ENCODE measurements at regions not wholly inside any gene's neighbourhood (a gene's known extent, or its start where the extent isn't known, plus 50 kb on each side); places are given as distances from the start of the nearest gene placed in this dataset.

DNA sequence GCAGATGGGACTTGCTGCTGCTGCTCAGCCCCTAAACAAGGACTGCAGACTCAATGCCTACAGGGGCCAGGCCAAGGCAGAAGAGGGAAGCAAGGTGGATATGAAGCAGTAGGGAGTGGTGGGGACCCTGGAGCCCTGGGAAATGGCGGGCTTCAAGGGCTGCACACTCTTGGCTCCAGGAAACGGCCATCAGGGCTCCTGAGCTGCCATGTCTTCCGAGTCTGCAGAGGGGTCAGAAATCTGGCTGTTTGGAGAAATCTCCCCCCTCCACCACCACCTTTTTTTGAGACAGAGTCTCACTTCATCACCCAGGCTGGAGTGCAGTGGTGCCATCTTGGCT, 169.1 kb downstream of the KATNIP start:
- no peak for DNase-seq (ENCODE audit: low read depth)

DNA sequence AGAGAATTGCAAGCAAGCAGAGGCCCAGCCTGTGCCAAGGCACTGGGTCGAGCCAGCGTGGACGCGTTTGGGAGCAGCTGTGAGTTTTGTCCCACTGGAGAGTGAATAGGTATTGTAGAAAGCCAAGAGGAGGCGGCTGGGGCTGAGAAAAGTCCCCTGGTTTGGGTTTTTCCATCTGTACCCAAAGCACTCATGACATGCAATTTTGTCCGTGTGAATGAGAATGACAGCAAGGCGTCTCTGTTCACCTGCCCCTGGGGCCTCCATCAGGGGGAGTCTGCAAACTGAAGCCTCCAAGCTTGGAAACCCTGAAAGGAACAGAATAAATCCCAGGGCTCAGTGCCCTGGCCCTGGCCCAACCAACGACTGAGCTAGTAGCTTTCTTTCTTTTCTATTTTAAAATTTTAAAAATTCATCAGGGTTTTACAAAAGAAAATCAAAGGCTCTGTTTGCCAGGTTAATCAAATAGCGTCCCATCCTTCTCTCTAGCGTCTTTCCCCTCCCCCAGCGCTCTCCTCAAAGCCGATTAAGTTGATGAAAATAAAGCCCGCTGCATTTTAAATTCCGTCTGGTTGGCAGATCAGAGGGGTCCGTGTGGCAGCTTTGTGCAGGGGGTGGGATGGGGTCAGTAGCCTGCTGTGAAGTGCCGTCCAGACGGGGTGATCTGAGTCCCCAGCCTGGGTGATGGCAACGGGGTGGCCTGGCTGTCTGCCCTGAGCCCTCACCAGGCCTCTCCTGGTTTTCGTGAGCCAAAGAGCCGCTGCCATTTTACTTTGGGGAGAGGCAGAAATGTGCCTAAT, 171.0 kb downstream of the KATNIP start:
- no peak for DNase-seq (ENCODE audit: low read depth)

DNA sequence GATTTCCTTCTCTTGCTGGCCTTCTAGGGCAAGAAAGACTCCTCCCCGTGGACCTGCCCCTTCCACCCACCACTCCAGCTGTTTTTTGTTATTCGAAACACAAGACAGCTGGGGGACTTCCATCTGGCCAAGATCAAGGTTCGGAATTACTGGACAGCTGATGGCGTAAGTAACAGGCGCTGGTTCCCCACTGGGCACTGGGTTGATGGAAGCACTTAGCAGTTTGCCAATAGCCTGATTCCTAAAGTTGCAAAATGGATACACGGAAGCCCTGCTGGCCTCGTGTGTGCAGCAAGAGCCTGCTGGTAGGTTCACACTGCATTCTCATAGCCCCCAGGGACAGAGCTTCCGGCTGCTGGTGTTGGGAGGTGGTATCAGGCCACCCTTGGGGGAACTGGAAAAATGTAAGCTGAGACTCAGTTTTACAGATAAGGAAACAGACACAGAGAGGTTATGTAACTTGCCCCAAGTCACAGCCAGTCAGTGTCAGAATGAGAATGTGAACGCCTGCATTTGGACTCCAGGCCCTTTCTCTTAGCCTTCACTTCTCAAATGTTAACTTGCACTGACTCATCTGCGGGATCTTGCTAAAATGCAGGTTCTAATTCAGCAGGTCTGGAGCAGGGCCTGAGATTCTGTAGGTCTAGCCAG, 171.7 kb downstream of the KATNIP start:
- no peak for DNase-seq (ENCODE audit: low read depth)

- no peak for DNase-seq (ENCODE audit: low read depth)
Observed at GRCh38 chr16:27722207-27722606, 172.3 kb downstream of the KATNIP start.

DNA sequence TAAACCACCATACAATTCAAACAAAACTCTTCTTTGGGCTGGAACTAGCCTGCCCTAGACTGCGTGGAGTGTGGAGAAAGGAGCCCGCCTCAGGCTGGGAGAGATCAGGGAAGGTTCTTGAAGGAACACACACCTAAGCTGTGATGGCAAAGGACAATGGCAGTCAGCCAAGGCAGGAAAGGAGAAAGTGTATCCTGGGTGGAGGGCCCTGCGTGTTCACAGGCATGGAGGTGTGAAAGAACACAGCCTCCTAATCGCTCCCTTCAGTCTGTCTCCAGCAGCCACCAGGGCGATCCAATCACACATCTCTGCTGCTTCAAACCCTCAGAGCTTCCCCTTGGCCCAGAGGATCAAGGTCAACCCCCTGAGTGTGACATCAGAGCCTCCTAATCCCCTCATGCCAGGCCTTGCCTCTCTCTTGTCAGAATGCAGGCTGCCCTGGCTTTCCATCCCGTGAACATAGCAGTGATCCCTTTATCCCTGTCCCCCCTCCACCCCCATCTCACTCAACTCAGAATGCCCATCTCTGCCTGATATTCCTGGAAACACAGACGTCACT, 173.0 kb downstream of the KATNIP start:
- DNase-seq (ENCODE audit: low read depth): no peak

DNA sequence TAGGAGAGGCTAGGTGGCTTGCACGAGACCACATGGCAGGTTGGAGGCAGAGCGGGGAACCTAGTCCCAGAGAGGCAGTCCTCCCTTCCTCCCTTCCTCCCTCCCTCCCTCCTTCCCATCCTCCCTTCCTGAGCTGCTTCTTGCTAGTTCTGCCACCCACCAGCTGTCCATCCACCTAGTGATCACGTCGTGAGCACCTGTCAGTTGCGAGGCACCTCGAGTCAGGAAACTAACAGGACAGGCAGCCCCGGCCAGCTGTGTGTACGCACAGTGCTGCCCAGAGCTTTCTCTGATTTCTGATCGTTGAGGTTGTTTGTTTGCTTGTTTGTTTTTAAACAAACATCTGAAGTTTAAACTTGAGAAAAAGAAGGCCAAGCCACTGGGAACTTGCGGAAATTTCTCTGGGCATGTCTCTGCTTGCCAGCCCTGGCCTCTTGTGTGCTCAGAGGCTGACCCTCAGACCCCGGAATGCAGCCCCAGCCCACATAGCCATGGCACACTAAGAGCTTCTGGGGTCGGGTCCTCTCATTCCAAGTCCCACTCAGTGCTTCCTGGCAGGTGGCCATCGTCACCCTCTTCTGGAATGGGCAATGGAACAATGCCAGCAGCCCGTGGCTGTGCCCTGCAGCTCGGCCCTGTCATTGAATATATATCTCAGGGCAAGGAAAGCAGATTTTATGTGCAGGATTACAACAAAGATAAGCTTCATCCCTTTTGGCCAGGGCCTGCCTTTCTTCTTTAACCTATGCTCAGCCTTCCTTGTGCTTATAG, 174.0 kb downstream of the KATNIP start:
- DNase-seq (ENCODE audit: low read depth): no peak

DNA sequence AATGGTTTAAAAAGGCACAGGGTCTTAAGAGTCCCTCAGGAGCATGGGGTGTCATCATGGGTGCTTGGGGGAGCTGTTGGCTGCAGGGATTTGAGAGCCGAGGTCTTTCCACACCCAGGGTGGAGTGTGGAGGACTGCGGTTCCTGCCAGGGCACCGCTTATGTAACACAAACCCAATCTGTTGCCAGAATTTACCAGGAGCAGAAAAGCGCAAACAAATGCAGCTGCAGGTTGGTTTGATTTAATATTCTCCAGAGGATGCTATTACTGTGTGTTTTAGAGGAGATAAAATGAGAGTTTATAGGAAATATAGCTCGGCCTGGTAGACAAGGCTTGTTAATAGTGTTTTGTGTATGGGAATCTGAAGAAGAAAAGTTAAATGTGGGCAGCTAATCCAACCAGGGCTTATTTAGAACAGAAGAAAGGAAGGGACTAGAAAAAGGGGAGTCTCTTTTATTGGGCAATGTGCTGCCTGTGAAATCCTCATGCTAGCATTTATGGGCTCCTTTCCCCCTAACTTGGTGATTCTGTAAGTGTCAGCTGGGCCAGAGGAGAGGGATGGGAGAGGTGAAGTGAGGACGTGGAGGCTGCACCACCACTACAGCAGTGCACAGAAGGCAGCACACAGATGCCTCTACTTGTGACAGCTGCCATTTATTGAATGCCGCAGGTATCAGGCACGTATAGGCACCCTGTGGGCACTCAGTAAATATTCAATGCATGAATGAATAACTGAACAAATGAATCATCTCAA, 174.7 kb downstream of the KATNIP start:
- DNase-seq (ENCODE audit: low read depth): no peak

- DNase-seq (ENCODE audit: low read depth): no peak
Observed at GRCh38 chr16:27725236-27726000, 175.5 kb downstream of the KATNIP start.

DNA sequence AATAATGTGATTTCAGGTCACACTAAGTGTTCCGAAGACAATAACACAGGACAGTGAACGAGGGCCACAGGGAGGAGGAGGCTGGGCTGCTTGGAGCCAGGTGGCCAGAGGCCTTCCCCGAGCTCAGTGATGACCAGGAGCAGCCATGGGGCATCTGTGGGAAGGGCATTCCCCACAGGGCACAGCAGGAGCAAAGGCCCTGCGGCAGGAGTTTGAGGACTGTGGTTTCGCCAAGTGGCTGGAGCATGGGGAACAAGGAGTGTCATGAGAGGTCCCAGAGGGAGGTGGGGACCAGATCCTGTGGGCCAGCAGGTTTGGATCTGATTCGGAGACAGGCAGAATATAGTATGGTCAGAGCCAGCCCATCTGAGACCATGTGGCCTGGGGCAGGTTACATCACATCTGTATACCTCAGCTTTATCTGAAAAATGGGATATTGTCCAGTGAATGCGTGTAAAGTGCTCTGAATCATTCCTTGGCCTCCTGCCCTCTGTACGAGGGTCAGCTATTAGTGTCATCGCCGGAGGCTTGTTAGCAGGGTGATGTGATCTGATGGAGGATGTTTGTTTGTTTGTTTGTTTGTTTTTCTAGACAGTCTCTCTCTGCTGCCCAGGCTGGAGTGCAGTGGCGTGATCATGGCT, 176.8 kb downstream of the KATNIP start:
- no peak for DNase-seq (ENCODE audit: low read depth)

DNA sequence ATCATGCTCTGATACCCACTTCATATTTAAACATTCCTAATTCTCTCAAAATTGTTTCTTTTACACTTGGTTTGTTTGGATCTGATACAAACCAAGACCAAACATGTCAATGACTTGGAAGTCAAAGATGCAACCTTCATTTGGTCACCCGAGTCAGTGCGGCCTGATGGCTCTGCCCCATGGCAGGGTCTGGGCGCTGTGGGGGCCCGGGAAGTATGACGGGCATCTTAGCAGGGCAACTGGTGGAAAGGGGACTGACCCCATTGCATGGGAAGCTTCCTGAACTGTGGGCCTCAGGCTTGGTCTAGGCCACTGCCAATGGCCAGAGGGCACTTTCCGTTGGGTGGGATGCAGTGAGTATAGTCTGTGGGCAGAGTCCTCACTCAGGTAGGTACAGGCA, 178.0 kb downstream of the KATNIP start:
- DNase-seq (ENCODE audit: low read depth): no peak

GRCh38 chr16:27728691-27729090, 178.7 kb downstream of the KATNIP start:
- DNase-seq (ENCODE audit: low read depth): no peak

DNA sequence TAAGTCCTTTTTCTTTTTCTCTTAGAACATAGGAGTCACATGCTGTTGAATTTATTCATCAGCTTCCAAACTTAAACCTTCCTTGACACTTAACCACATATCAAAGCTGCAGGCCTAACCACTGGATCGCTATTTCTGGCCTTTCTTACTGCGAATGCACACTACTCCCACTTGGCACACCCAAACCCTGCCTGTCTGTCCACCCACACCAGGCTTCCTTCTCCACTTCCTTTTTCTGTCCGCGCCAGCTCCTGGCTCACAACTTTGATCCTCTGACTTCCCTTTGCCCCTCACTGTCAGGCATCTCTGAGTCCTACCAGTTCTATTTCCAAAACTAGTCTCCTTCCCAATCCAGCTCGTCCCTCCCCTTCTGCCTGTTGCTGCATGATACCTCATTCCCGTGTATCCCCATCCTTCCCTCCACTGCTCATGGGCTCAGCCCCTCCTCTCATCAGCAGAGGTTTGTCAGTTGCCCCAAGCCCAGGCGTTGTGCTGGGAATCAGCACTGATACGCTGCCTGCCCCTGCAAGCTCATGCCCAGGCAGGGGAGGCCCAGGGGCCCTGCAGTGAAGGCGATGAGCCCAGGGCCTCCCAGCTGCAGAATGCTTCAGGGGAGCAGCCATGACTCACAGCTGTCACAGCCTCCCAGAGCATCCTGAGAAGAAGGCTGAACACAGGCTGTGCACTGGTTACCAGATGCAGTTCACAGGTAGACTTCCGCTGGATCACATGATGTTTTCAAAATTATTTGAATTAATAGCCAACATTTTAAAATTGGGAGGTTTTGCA, 179.8 kb downstream of the KATNIP start:
- DNase-seq (ENCODE audit: low read depth): no peak

DNA sequence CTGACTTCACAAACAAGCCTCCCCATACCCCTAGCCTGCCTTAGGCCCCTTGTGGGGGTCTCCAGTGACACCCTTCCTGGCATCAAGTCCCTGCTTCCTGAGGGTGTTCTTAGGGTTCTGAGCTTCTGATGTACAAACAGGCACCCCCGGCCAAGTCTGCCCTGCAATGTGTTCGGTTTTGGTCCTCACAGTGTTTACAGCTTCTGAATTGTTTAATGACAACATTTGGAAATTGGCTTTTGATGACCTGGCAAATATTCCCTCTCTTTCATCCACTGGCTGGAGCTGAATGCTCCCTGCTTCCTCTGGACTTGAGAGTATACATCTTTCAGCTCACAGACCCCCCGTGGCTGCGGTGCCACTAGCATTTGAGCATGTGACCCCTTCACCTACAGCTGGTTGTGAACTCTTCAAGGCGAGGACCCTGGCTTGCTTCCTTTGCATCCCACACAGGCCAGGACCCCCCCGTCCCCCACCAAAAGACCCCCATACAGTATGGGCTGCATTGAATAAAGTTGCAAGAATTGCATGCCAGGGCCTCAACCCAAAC, 180.8 kb downstream of the KATNIP start:
- DNase-seq (ENCODE audit: low read depth): no peak

- DNase-seq (ENCODE audit: low read depth): no peak
Observed at GRCh38 chr16:27735031-27735430, 185.1 kb downstream of the KATNIP start.

DNA sequence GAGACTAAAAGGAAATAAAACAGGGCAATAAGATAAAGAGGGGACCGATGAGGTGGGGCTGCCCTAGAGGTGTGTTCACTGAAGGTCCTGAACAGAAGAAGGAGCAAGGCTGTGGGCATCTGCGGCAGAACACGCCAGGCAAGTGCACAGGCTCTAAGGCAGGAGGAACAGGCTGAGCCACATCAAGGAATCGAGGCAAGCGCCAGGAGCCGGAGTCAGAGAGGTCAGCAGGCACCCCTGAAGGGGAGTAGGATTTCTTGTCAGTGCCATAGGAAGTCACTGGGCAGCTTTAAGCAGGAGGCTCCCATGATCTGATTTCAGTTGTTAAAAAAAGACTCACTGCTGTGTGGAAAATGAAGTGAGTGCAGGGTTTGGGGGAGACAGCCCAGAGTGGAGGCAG, 186.5 kb downstream of the KATNIP start:
- no peak for DNase-seq (ENCODE audit: low read depth)

DNA sequence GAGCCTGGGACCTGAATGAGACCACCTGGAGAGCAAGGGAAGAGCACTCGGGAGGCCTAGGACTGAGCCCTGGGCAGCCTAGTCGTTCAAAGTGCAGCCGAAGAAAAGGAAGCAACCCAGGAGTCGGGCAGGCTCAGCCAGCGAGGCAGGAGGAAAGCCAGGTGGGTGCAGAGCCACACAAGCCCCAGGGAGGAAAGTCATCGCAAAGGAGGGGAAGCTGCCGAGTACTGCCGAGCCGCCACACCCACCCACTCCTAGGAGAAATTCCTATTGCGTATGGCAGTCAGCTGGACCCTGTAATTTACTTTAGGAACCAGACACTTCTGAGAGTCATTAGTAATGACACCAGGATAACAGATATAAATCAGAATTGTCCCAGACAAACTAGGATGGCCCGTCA, 187.6 kb downstream of the KATNIP start:
- no peak for DNase-seq (ENCODE audit: low read depth)

All from HS-5 (cell line).